Ovary (tissue), 3 donors: ENCODE measurements at regions not wholly inside any gene's neighbourhood (a gene's known extent, or its start where the extent isn't known, plus 50 kb on each side); places are given as distances from the start of the nearest gene placed in this dataset.

ENCODE experiments used
- CTCF ChIP-seq, 3 donors: fragments of 450-650 bp in 2 of 3; fragments of 200-600 bp in 1 of 3; IDR thresholded peaks; one replicate each; pipeline versions ENCODE4 v1.5.1 to v1.8.0; 2016 to 2022; ENCODE audit warnings: antibody characterized with exemption in 3 of 3, mild to moderate bottlenecking in 1 of 3
- EP300 ChIP-seq: sonication (generic); formaldehyde crosslinking; IDR thresholded peaks from one replicate; pipeline ENCODE4 v1.6.1; 2017; ENCODE audit warnings: antibody characterized with exemption
- POLR2A ChIP-seq: fragments of 450-650 bp; IDR thresholded peaks from one replicate; pipeline ENCODE4 v1.6.1; 2017; ENCODE audit warnings: antibody characterized with exemption, mild to moderate bottlenecking, moderate library complexity
- donor health status: DM: no; HTN: no; CAD: no.

- TF ChIP-seq CTCF (IDR thresholded peaks at IDR 0.05) (no peak), POLR2A (no peak), EP300 (no peak)
These were observed 69.2 kb upstream of the PRNP start for GRCh38 chr20:4617019-4617418.
